ENCODE measurements at regions not wholly inside any gene's neighbourhood (a gene's known extent, or its start where the extent isn't known, plus 50 kb on each side); places are given as distances from the start of the nearest gene placed in this dataset.

- H3K36me3 ChIP-seq (ENCODE audit: insufficient read depth, low read length) = no peaks in the 10 kb centered on the region
- Mint-ChIP-seq H3K9me3 (peaks cover 0 to 11% (median 5%) of the 10 kb centered on the region in 8 donors), H3K27ac (no peak overlapping the region), H3K27me3 (no peaks in the 10 kb centered on the region), H3K4me3 (no peak overlapping the region), H3K4me1 (no peaks in the 10 kb centered on the region), H3K36me3 (no peaks in the 10 kb centered on the region)
- no peak for DNase-seq
- ChIA-PET CTCF (ENCODE audit: partially characterized antibody) (no interaction called here), POLR2A (ENCODE audit: partially characterized antibody) (no interaction called here)
- no peak overlapping the region for H3K27ac ChIP-seq (ENCODE audit: low read depth, low read length)
- intact Hi-C loops (cut with micrococcal nuclease) = no loop called here
- no peaks in the 10 kb centered on the region for H3K27me3 ChIP-seq (ENCODE audit: insufficient read depth, low read length)
- no peaks in the 10 kb centered on the region for H3K9me3 ChIP-seq (ENCODE audit: control insufficient read depth in 1 of 2, low read length in 2 of 2)
- H3K4me3 ChIP-seq (ENCODE audit: low read length in 2 of 2) = no peak overlapping the region
- H3K4me1 ChIP-seq (ENCODE audit: insufficient read depth, low read length) = no peaks in the 10 kb centered on the region
Observed at GRCh38 chr5:89606939-89607534, 724.1 kb upstream of the MEF2C start.

- H3K4me1 ChIP-seq (ENCODE audit: insufficient read depth, low read length) = no peaks in the 10 kb centered on the region
- H3K27ac ChIP-seq (ENCODE audit: low read depth, low read length) = no peak overlapping the region
- no peak overlapping the region for H3K4me3 ChIP-seq (ENCODE audit: low read length in 2 of 2)
- CTCF ChIA-PET (ENCODE audit: partially characterized antibody) = no interaction called here
- Mint-ChIP-seq H3K27ac (no peak overlapping the region), H3K27me3 (no peaks in the 10 kb centered on the region), H3K4me1 (no peaks in the 10 kb centered on the region), H3K36me3 (no peaks in the 10 kb centered on the region), H3K4me3 (no peak overlapping the region), H3K9me3 (peaks cover 0 to 9% (median under 1%) of the 10 kb centered on the region in 8 donors)
- H3K27me3 ChIP-seq (ENCODE audit: insufficient read depth, low read length) = no peaks in the 10 kb centered on the region
- POLR2A ChIA-PET (ENCODE audit: partially characterized antibody) = no interaction called here
- intact Hi-C loops (cut with micrococcal nuclease) = no loop called here
- no peaks in the 10 kb centered on the region for H3K36me3 ChIP-seq (ENCODE audit: insufficient read depth, low read length)
- no peaks in the 10 kb centered on the region for H3K9me3 ChIP-seq (ENCODE audit: control insufficient read depth in 1 of 2, low read length in 2 of 2)
- no peak for DNase-seq
Observed at GRCh38 chr5:89604342-89604741, 721.4 kb upstream of the MEF2C start.

GRCh38 chr5:89601880-89602279 lies 718.9 kb upstream of the MEF2C start:
- Histone ChIP-seq H3K27ac (ENCODE audit: low read depth, low read length) (no peak overlapping the region), H3K4me1 (ENCODE audit: insufficient read depth, low read length) (no peaks in the 10 kb centered on the region), H3K36me3 (ENCODE audit: insufficient read depth, low read length) (no peaks in the 10 kb centered on the region), H3K4me3 (ENCODE audit: low read length in 2 of 2) (no peak overlapping the region), H3K27me3 (ENCODE audit: insufficient read depth, low read length) (no peaks in the 10 kb centered on the region), H3K9me3 (ENCODE audit: control insufficient read depth in 1 of 2, low read length in 2 of 2) (no peaks in the 10 kb centered on the region)
- Mint-ChIP-seq H3K36me3 (no peaks in the 10 kb centered on the region), H3K4me1 (no peaks in the 10 kb centered on the region), H3K4me3 (no peak overlapping the region), H3K27ac (no peak overlapping the region), H3K9me3 (peaks cover 0 to 10% (median 0%) of the 10 kb centered on the region in 8 donors), H3K27me3 (no peaks in the 10 kb centered on the region)
- DNase-seq = no peak
- ChIA-PET CTCF (ENCODE audit: partially characterized antibody) (no interaction called here), POLR2A (ENCODE audit: partially characterized antibody) (no interaction called here)
- intact Hi-C loops (cut with micrococcal nuclease) = no loop called here

- no peak for DNase-seq
- intact Hi-C loops (cut with micrococcal nuclease) = no loop called here
Observed at GRCh38 chr5:89597878-89598277, 714.9 kb upstream of the MEF2C start.

GRCh38 chr5:89596821-89597220 lies 713.8 kb upstream of the MEF2C start:
- intact Hi-C loops (cut with micrococcal nuclease) = no loop called here
- ChIA-PET CTCF (ENCODE audit: partially characterized antibody) (no interaction called here), POLR2A (ENCODE audit: partially characterized antibody) (no interaction called here)
- Mint-ChIP-seq H3K27ac (no peak overlapping the region), H3K4me1 (no peaks in the 10 kb centered on the region), H3K9me3 (peaks cover 0 to 7% (median 2%) of the 10 kb centered on the region in 8 donors), H3K36me3 (no peaks in the 10 kb centered on the region), H3K27me3 (no peaks in the 10 kb centered on the region), H3K4me3 (no peak overlapping the region)
- Histone ChIP-seq H3K36me3 (ENCODE audit: insufficient read depth, low read length) (no peaks in the 10 kb centered on the region), H3K4me1 (ENCODE audit: insufficient read depth, low read length) (no peaks in the 10 kb centered on the region), H3K4me3 (ENCODE audit: low read length in 2 of 2) (no peak overlapping the region), H3K27me3 (ENCODE audit: insufficient read depth, low read length) (no peaks in the 10 kb centered on the region), H3K27ac (ENCODE audit: low read depth, low read length) (no peak overlapping the region), H3K9me3 (ENCODE audit: control insufficient read depth in 1 of 2, low read length in 2 of 2) (no peaks in the 10 kb centered on the region)
- no peak for DNase-seq

More at GRCh38 chr5:89597878-89598277, 714.9 kb upstream of the MEF2C start:
- H3K9me3 Mint-ChIP-seq = peaks cover 0 to 8% (median 0%) of the 10 kb centered on the region in 8 donors
- no peaks in the 10 kb centered on the region for H3K36me3 ChIP-seq (ENCODE audit: insufficient read depth, low read length)
- no peak overlapping the region for H3K4me3 ChIP-seq (ENCODE audit: low read length in 2 of 2)
- no peaks in the 10 kb centered on the region for H3K27me3 Mint-ChIP-seq
- no peak overlapping the region for H3K27ac Mint-ChIP-seq
- no peak overlapping the region for H3K4me3 Mint-ChIP-seq
- POLR2A ChIA-PET (ENCODE audit: partially characterized antibody) = no interaction called here
- CTCF ChIA-PET (ENCODE audit: partially characterized antibody) = no interaction called here
- no peaks in the 10 kb centered on the region for H3K9me3 ChIP-seq (ENCODE audit: control insufficient read depth in 1 of 2, low read length in 2 of 2)
- no peaks in the 10 kb centered on the region for H3K4me1 ChIP-seq (ENCODE audit: insufficient read depth, low read length)
- no peaks in the 10 kb centered on the region for H3K27me3 ChIP-seq (ENCODE audit: insufficient read depth, low read length)
- no peaks in the 10 kb centered on the region for H3K4me1 Mint-ChIP-seq
- no peaks in the 10 kb centered on the region for H3K36me3 Mint-ChIP-seq
- no peak overlapping the region for H3K27ac ChIP-seq (ENCODE audit: low read depth, low read length)

- Histone ChIP-seq H3K4me3 (ENCODE audit: low read length in 2 of 2) (no peak overlapping the region), H3K4me1 (ENCODE audit: insufficient read depth, low read length) (no peaks in the 10 kb centered on the region), H3K36me3 (ENCODE audit: insufficient read depth, low read length) (no peaks in the 10 kb centered on the region), H3K9me3 (ENCODE audit: control insufficient read depth in 1 of 2, low read length in 2 of 2) (no peaks in the 10 kb centered on the region), H3K27ac (ENCODE audit: low read depth, low read length) (no peak overlapping the region), H3K27me3 (ENCODE audit: insufficient read depth, low read length) (no peaks in the 10 kb centered on the region)
- Mint-ChIP-seq H3K9me3 (peaks cover 0 to 12% (median 2%) of the 10 kb centered on the region in 8 donors), H3K4me3 (no peak overlapping the region), H3K36me3 (no peaks in the 10 kb centered on the region), H3K27ac (no peak overlapping the region), H3K4me1 (no peaks in the 10 kb centered on the region), H3K27me3 (no peaks in the 10 kb centered on the region)
- DNase-seq = no peak
- POLR2A ChIA-PET (ENCODE audit: partially characterized antibody) = no interaction called here
- intact Hi-C loops (cut with micrococcal nuclease) = no loop called here
- CTCF ChIA-PET (ENCODE audit: partially characterized antibody) = no interaction called here
Observed at GRCh38 chr5:89595056-89595455, 712.1 kb upstream of the MEF2C start.

GRCh38 chr5:89584339-89584956 lies 701.5 kb upstream of the MEF2C start:
- ChIA-PET CTCF (ENCODE audit: partially characterized antibody) (no interaction called here), POLR2A (ENCODE audit: partially characterized antibody) (no interaction called here)
- DNase-seq = no peak
- H3K27me3 ChIP-seq (ENCODE audit: insufficient read depth, low read length) = no peaks in the 10 kb centered on the region
- Mint-ChIP-seq H3K4me3 (no peak overlapping the region), H3K27me3 (no peaks in the 10 kb centered on the region), H3K4me1 (no peaks in the 10 kb centered on the region), H3K36me3 (no peaks in the 10 kb centered on the region), H3K27ac (no peak overlapping the region), H3K9me3 (peaks cover 0 to 12% (median 3%) of the 10 kb centered on the region in 8 donors)
- H3K27ac ChIP-seq (ENCODE audit: low read depth, low read length) = no peak overlapping the region
- intact Hi-C loops (cut with micrococcal nuclease) = no loop called here
- no peaks in the 10 kb centered on the region for H3K4me1 ChIP-seq (ENCODE audit: insufficient read depth, low read length)
- peaks cover 0 to 4% of the 10 kb centered on the region in 2 donors for H3K9me3 ChIP-seq (ENCODE audit: control insufficient read depth in 1 of 2, low read length in 2 of 2)
- no peak overlapping the region for H3K4me3 ChIP-seq (ENCODE audit: low read length in 2 of 2)
- H3K36me3 ChIP-seq (ENCODE audit: insufficient read depth, low read length) = no peaks in the 10 kb centered on the region
